K562 (cell line): ENCODE measurements at regions not wholly inside any gene's neighbourhood (a gene's known extent, or its start where the extent isn't known, plus 50 kb on each side); places are given as distances from the start of the nearest gene placed in this dataset.

Source experiments
- ATAC-seq: fragments of 200-7000 bp; cut with Tn5 transposase; 3 replicates; pipeline ENCODE4 v1.9.1; 2020; ENCODE audit warnings: moderate library complexity
- BruUV-seq: library from RNA; stranded (reverse); fragments of 400-500 nt; replicated peaks from 2 replicates; lab custom pipeline; 2021; lab: Mats Ljungman, UMichigan
- CTCF ChIA-PET: fragments of 300-600 bp; formaldehyde crosslinking; extraction: SDS; loops from one replicate; lab custom pipeline; 2021; ENCODE audit warnings: low intra/inter-chr PET ratio; lab: Yijun Ruan, JAX
- POLR2A ChIA-PET: fragments of 300-600, 350-650 bp; sonication (Branson Sonifier 250); formaldehyde crosslinking; extraction: SDS; loops from one replicate; lab custom pipeline; 2021; ENCODE audit warnings: antibody characterized with exemption, inconsistent platforms; lab: Yijun Ruan, JAX
- DNase-seq, 4 experiments: peaks; one replicate each; pipeline versions ENCODE4 v3.0.0 to v3.0.0-alpha.2; 2011 to 2018; ENCODE audit warnings: low spot score in 3 of 4, mixed read lengths in 3 of 4; ENCODE audit errors: extremely low read depth in 1 of 4
- FAIRE-seq: peaks from 2 replicates; lab custom pipeline; 2011; peaks lifted over from hg19 to GRCh38; lab: Jason Lieb, UNC
- H2AFZ ChIP-seq: 2 replicates; pipeline ENCODE4 v1.6.0; 2011; ENCODE audit warnings: low read depth, low read length, control low read depth, inconsistent platforms
- H3K27ac ChIP-seq: fragments of 200-600 bp; 3 replicates; pipeline ENCODE4 v1.8.0; 2011; ENCODE audit warnings: low read depth, mild to moderate bottlenecking, control low read depth, inconsistent platforms, low read length, moderate library complexity, mixed read lengths; ENCODE audit errors: extremely low read depth
- H3K27me3 ChIP-seq, 2 experiments: fragments of 300-600 bp in 1 of 2; 2 replicates in 1 of 2; 3 replicates in 1 of 2; pipeline versions ENCODE4 v1.6.0 to v1.8.0; 2011; ENCODE audit warnings: inconsistent platforms in 2 of 2, low read length in 2 of 2, mild to moderate bottlenecking in 1 of 2, mixed read lengths in 1 of 2, moderate library complexity in 1 of 2; ENCODE audit not compliant: control insufficient read depth in 2 of 2, insufficient read depth in 2 of 2
- H3K36me3 ChIP-seq: fragments of 300-600 bp; 3 replicates; pipeline ENCODE4 v1.8.0; 2011; ENCODE audit warnings: mild to moderate bottlenecking, low read length, inconsistent platforms; ENCODE audit not compliant: control insufficient read depth, insufficient read depth
- H3K4me1 ChIP-seq, 2 experiments: fragments of 200-600 bp in 1 of 2; replicated peaks in 1 of 2; 2 replicates in 1 of 2; 3 replicates in 1 of 2; pipeline versions ENCODE4 v1.5.1 to v1.8.0; 2011; ENCODE audit warnings: inconsistent platforms in 2 of 2, low read length in 2 of 2, mild to moderate bottlenecking in 1 of 2, mixed read lengths in 1 of 2, moderate library complexity in 1 of 2; ENCODE audit not compliant: control insufficient read depth in 2 of 2, insufficient read depth in 2 of 2
- H3K4me2 ChIP-seq: 2 replicates; pipeline ENCODE4 v1.6.1; 2011; ENCODE audit warnings: low read length, control low read depth, inconsistent platforms, mixed read lengths; ENCODE audit not compliant: insufficient read depth
- H3K4me3 ChIP-seq: fragments of 200-600 bp; sonication (generic), shearing (Covaris generic); 2 replicates; pipeline ENCODE4 v1.5.1; 2016; ENCODE audit warnings: control low read depth, inconsistent platforms
- H3K79me2 ChIP-seq: fragments of 200-600 bp; 3 replicates; pipeline ENCODE4 v1.8.0; 2011; ENCODE audit warnings: low read length, inconsistent platforms; ENCODE audit not compliant: control insufficient read depth, insufficient read depth
- H3K9ac ChIP-seq, 2 experiments: 2 replicates each; pipeline versions ENCODE4 v1.6.0 to v1.6.1; 2011; ENCODE audit warnings: low read depth in 2 of 2, low read length in 2 of 2, control low read depth in 1 of 2, inconsistent platforms in 1 of 2, mild to moderate bottlenecking in 1 of 2, mixed read lengths in 1 of 2; ENCODE audit not compliant: insufficient read depth in 1 of 2
- H3K9me1 ChIP-seq: one replicate; pipeline ENCODE4 v1.6.0; 2011; ENCODE audit warnings: inconsistent platforms, mild to moderate bottlenecking, low read length, moderate library complexity; ENCODE audit not compliant: control insufficient read depth, insufficient read depth
- H3K9me3 ChIP-seq: replicated peaks from 2 replicates; pipeline ENCODE4 v1.5.1; 2011; ENCODE audit warnings: low read depth, low read length, inconsistent platforms; ENCODE audit not compliant: control insufficient read depth, insufficient read depth
- H4K20me1 ChIP-seq: replicated peaks from 2 replicates; pipeline ENCODE4 v1.6.1; 2011; ENCODE audit warnings: low read length, inconsistent platforms, mixed read lengths; ENCODE audit not compliant: control insufficient read depth, insufficient read depth
- ATF2 ChIP-seq: sonication (generic); formaldehyde crosslinking; IDR thresholded peaks from 2 replicates; pipeline ENCODE4 v1.8.1; 2022; ENCODE audit warnings: missing genetic modification reagents
- CEBPG ChIP-seq, 3 experiments: fragments of 200-800 bp in 1 of 3; sonication (Bioruptor generic) in 1 of 3; sonication (generic) in 1 of 3; formaldehyde crosslinking in 1 of 3; IDR thresholded peaks in 2 of 3; conservative IDR thresholded peaks in 1 of 3; 2 replicates each; pipeline versions ENCODE4 v1.6.1 to v1.8.0; 2016 to 2022; ENCODE audit warnings: missing compliant biosample characterization in 2 of 3, missing genetic modification characterization in 2 of 3, mild to moderate bottlenecking in 1 of 3, missing genetic modification reagents in 1 of 3
- CHAMP1 ChIP-seq: fragments of 450-650 bp; IDR thresholded peaks from 2 replicates; pipeline ENCODE4 v1.6.1; 2016; ENCODE audit warnings: mild to moderate bottlenecking
- GABPB1 ChIP-seq: sonication (generic); formaldehyde crosslinking; IDR thresholded peaks from 2 replicates; pipeline ENCODE4 v1.8.0; 2022; ENCODE audit warnings: mild to moderate bottlenecking, missing genetic modification reagents
- GTF2E2 ChIP-seq: fragments of 200-800 bp; sonication (Bioruptor generic); IDR thresholded peaks from 2 replicates; pipeline ENCODE4 v1.6.1; 2016; ENCODE audit warnings: missing genetic modification characterization, missing compliant biosample characterization
- JUND ChIP-seq, 2 experiments: IDR thresholded peaks; 2 replicates in 1 of 2; 3 replicates in 1 of 2; pipeline ENCODE4 v1.6.1; 2011; ENCODE audit warnings: borderline replicate concordance in 2 of 2, low read depth in 2 of 2, low read length in 2 of 2, improper control_type of control experiment in 1 of 2, missing biosample characterization in 1 of 2, missing genetic modification characterization in 1 of 2, missing genetic modification reagents in 1 of 2
- MTF1 ChIP-seq: fragments of 250-450 bp; sonication (Bioruptor Pico); IDR thresholded peaks from 2 replicates; pipeline ENCODE4 v1.9.0; 2021; ENCODE audit warnings: moderate library complexity, mild to moderate bottlenecking, inconsistent platforms, borderline replicate concordance
- MYNN ChIP-seq, 2 experiments: sonication (generic); formaldehyde crosslinking in 1 of 2; IDR thresholded peaks; 2 replicates each; pipeline versions ENCODE4 v1.5.0 to v1.6.1; 2016 to 2020; ENCODE audit warnings: antibody characterized with exemption in 1 of 2, missing genetic modification reagents in 1 of 2
- NFIC ChIP-seq: fragments of 450-650 bp; IDR thresholded peaks from 2 replicates; pipeline ENCODE4 v1.6.1; 2017; ENCODE audit warnings: mild to moderate bottlenecking, inconsistent platforms
- POLR3G ChIP-seq: IDR thresholded peaks from 2 replicates; pipeline ENCODE4 v1.6.1; 2011; ENCODE audit not compliant: insufficient read length, insufficient replicate concordance; ENCODE audit errors: extremely low read depth
- SOX6 ChIP-seq: fragments of 450-650 bp; IDR thresholded peaks from 2 replicates; pipeline ENCODE4 v1.6.1; 2014; ENCODE audit warnings: mild to moderate bottlenecking
- SRSF1 ChIP-seq: fragments of 200-400 bp; formaldehyde crosslinking; IDR thresholded peaks from 2 replicates; pipeline ENCODE4 v1.6.1; 2017; ENCODE audit warnings: mild to moderate bottlenecking, low read depth, low read length, moderate library complexity
- TCF7 ChIP-seq: sonication (generic); IDR thresholded peaks from 2 replicates; pipeline ENCODE4 v1.6.1; 2016; ENCODE audit warnings: antibody characterized with exemption, borderline replicate concordance
- ZBTB8A ChIP-seq: fragments of 450-650 bp; IDR thresholded peaks from 2 replicates; pipeline ENCODE4 v1.6.1; 2018; ENCODE audit warnings: mild to moderate bottlenecking, moderate library complexity; ENCODE audit not compliant: partially characterized antibody
- ZNF324 ChIP-seq: fragments of 250-450 bp; sonication (Bioruptor Pico); IDR thresholded peaks from 2 replicates; pipeline ENCODE4 v1.4.0; 2020; ENCODE audit warnings: mild to moderate bottlenecking
- ZNF449 ChIP-seq: fragments of 250-450 bp; sonication (Bioruptor Pico); IDR thresholded peaks from 2 replicates; pipeline ENCODE4 v1.8.0; 2022; ENCODE audit warnings: moderate library complexity, mild to moderate bottlenecking, inconsistent platforms
- WGBS: fragments of 100-300 bp; shearing (Covaris generic); methylation state at CpG from one replicate; pipeline ENCODE4 v1.1.6; 2016; ENCODE audit warnings: low coverage, mixed read lengths; ENCODE audit not compliant: insufficient coverage; ENCODE audit errors: missing lambda C conversion rate; 5-methylcytosine and 5-hydroxymethylcytosine counted together
- in situ Hi-C: fragments of 300-500 bp; cut with MboI; formaldehyde crosslinking; loops from 4 replicates; pipeline ENCODE4 v1.15.0; 2018; ENCODE audit warnings: inconsistent platforms, mixed read lengths
- intact Hi-C: fragments of 100-400 bp; cut with micrococcal nuclease; formaldehyde crosslinking; loops from 2 replicates; pipeline ENCODE4 v1.14.2; 2022

GRCh38 chr13:50319635-50320255 is 304.5 kb downstream of the KCNRG start:
- 0% methylated on average over 2 of the region's 2 CpGs for WGBS
- peak overlapping the region in 1 of 2 experiments; percentile 43; a peak in 2 of 4 replicates for H3K9ac ChIP-seq
- TF ChIP-seq CEBPG (CRISPR knock-in tag; IDR thresholded peaks at IDR 0.05) (no peak), CEBPG (tag; conservative IDR thresholded peaks at IDR 0.05 in 1 of 2, IDR thresholded peaks at IDR 0.05 in 1 of 2) (peak; percentile 47 to 67), SOX6 (peak; percentile 93), ZBTB8A (no peak), GABPB1 (no peak), ZNF324 (CRISPR knock-in tag) (no peak), MTF1 (CRISPR knock-in tag) (no peak), GTF2E2 (0 out of 2 replicates have a peak, but pooled peaks have one; percentile 26), POLR3G (no peak), TCF7 (no peak), ATF2 (CRISPR knock-in tag) (no peak), SRSF1 (no peak), CHAMP1 (0 out of 2 replicates have a peak, but pooled peaks have one; percentile 26), NFIC (peak; percentile 90), MYNN (IDR thresholded peaks at IDR 0.05) (peak; percentile 51; the same call in 1 of the 2 replicates), MYNN (CRISPR knock-in tag; IDR thresholded peaks at IDR 0.05) (no peak), JUND (IDR thresholded peaks at IDR 0.05; ENCODE audit: borderline replicate concordance, low read depth, low read length) (no peak; the same call in 1 of the 2 replicates), JUND (tag; IDR thresholded peaks at IDR 0.05; ENCODE audit: borderline replicate concordance, low read depth, low read length) (peak; percentile 35; the same call in 2 of the 3 replicates), ZNF449 (CRISPR knock-in tag) (no peak)

More at GRCh38 chr13:50319635-50320255, 304.5 kb downstream of the KCNRG start:
- Histone ChIP-seq H3K4me2 (peak overlapping the region; percentile 54), H3K79me2 (no peaks in the 10 kb centered on the region), H3K4me3 (no peak overlapping the region), H3K27me3 (no peaks in the 10 kb centered on the region), H2AFZ (peak overlapping the region; percentile 60), H4K20me1 (no peaks in the 10 kb centered on the region), H3K27ac (peak overlapping the region; percentile 80), H3K4me1 (peaks cover 0 to 24% of the 10 kb centered on the region in 2 experiments; a peak in 4 of 5 replicates), H3K9me1 (no peaks in the 10 kb centered on the region), H3K9me3 (no peaks in the 10 kb centered on the region), H3K36me3 (no peaks in the 10 kb centered on the region)
- peak; percentile 7 to 78 (median 33) for DNase-seq
- peak; percentile 87 for ATAC-seq
- FAIRE-seq, result peak; percentile 85
- CTCF ChIA-PET, result no interaction called here
- in situ Hi-C loops (no loop called here), intact Hi-C loops (loop anchor here (10.0 kb wide), 1 partner anchor 235 kb away; no protein-coding TSS in a partner anchor)
- POLR2A ChIA-PET, result interaction anchor here (0.6 to 1.9 kb wide), 3 partner anchors 10 to 334 kb away, joined by 3 to 9 read pairs (median 3); no protein-coding TSS in a partner anchor
- no TSS peak for BruUV-seq
